ENCODE measurements at regions not wholly inside any gene's neighbourhood (a gene's known extent, or its start where the extent isn't known, plus 50 kb on each side); places are given as distances from the start of the nearest gene placed in this dataset.
"Not testable (repeated sequence)": the region's sequence is repeated elsewhere in the genome, so short reads cannot be mapped to it uniquely, and the experiment has no call there.

DNA sequence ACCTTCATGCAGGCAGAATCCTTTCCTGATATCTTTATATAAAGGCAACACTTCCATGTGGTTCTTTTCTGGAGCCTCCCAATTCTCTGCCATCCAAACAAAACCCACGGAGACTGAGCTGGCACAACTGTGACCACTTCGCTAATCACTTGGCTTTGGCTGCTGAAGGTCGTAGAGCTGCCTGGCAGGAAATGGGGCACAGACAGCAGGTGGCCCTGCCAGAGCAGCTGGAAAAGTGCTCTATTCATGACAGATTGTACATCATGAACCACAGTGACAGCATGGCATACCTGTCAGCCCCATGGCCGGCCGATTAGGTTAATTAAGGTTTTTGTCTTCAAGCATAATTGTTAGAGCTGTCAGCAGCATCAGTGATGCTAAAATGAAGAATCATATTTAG lies 141.9 kb upstream of the ANKRD55 start:
- no peak for DNase-seq

GRCh38 chr5:56372491-56372890 lies 139.4 kb upstream of the ANKRD55 start:
- DNase-seq: not testable (repeated sequence)

GRCh38 chr5:56369361-56369811 lies 136.3 kb upstream of the ANKRD55 start:
- DNase-seq: no peak

- no peak for DNase-seq
These were observed 134.6 kb upstream of the ANKRD55 start for GRCh38 chr5:56367748-56368147.

DNA sequence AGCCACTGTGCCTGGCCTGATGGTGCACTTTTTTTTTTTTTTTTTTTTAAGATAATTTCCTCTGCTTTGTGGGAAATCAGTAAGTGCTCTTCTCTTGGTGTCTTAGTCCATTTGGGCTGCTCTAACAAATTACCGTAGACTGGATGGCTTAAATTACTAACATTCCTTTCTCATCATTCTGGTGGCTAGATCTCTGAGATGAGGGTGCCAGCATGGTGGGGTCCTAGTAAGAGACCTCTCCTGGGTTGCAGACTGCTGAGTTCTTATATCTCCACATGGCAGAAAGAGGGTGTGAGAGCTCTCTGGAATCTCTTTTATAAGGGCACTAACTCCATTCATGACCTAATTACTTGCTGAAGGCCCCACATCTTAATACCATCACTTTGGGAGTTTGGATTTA lies 133.9 kb upstream of the ANKRD55 start:
- no peak for DNase-seq

- no peak for DNase-seq
These were observed 128.3 kb upstream of the ANKRD55 start for GRCh38 chr5:56361398-56361797.

DNA sequence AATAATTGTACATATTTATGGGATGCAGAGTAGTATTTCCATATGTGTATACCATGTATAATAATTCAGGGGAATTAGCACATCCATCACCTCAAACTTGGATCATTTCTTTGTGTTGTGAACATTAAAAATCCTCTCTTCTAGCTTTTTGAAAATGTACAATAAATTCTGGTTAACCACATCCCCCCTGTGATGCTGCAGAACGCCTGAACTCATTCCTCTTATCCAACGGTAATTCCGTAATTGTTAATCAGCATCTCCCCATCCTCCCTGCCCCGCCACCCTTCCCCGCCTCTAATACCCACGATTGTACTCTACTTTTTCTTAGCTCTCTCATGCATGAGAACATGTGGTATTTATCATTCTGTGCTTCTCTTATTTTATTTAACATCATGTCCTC lies 127.7 kb upstream of the ANKRD55 start:
- no peak for DNase-seq

DNA sequence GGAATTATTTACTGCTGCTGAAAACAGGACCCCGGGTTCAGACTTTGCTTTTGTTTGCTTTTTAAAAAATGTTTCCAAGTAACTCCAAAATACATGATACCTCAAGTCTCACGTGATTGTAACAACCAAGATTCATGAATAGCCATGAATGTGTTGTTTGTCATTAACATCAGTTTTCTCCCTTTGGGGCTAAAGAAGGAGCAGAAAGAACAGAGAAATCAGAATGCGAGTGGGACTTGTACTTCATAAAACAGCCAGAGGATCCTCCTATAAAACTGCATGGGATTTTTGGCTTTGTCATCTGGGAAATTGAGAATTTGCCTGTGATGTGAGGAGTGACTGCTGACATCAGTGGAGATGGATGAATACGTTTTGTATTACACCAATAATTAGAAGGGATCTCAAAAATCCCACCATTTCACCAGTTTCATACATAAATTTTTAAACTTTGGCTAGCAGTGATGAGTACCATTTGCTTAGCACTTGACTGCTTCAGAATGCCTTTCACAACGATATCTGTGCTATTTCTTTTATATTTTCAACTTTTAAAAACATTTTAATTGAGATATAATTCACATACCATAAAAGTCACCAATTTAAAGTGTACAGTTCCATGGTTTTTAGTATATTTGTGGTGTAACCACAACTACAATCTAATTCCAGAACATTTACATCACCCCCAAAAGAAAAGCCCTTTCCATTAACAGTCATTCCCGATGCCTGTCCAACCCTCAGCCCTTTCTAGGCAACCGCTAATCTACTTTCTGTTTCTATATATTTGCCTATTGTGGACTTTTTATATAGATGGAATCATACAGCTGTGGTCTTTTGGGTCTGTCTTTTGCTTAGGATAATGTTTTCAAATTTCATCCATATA lies 126.9 kb upstream of the ANKRD55 start:
- no peak for DNase-seq

DNA sequence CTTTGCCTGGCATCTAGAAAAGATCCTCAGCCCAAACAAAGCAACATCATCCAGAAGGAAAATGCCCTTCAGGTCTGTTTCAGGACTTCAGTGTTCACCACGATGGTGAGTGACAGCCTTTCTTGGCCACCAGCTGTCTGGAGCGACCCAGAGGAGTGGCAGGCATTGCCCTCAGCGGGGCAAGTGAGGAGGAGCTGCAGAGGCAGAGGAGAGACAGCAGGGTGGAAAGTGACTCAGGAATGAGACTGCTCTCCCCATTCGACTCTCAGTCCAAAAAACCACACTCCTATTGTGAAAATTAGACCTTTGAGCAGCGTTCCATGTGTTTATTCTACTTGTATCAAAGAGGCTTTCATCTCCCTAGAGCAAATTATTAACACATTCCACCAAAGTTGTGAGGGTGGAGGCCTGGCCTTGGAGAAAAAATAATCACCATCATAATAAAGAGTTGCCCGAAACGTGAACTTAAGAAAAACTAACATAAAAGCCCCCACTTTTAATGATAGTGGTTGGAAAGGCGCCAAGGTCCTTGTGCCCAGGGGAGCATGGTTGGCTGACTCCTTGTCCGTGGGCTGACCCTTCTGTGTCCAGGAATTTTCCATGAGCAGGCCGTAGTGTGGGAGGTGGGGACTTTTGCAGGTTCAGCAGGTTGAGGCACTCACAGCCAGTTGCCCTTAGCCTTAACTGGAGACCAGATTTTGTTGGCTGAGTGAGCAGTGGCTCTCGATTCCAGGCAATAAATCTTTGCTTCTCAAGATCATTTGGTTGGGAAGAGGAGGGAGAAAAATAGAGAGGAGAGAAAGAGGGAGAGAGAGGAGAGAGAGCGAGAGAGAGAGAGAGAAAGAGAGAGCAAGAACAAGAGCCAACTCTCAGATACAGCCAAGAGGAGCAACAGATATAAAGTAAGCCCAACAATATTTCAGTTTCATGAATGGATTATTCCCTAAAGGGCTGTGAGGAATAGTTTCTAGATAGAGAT lies 125.9 kb upstream of the ANKRD55 start:
- no peak for DNase-seq

DNA sequence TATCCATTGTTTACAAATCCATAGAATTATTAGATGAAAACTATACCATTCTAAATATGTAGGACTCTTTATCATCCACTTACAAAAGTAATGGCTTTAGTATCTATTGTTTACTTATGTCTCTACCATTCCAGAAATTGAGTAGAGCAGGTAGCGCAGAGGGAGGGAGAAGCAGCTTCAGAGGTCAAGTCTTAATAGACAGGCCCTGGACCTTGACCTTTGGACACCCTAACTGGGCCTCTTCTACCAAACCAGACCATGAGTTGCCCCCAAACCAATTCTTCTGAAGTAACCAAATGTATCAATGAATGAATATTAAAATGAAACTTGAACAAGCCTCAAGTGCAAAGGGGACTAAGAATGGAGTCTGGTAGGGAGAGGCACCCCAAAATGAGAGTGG lies 124.9 kb upstream of the ANKRD55 start:
- no peak for DNase-seq

DNA sequence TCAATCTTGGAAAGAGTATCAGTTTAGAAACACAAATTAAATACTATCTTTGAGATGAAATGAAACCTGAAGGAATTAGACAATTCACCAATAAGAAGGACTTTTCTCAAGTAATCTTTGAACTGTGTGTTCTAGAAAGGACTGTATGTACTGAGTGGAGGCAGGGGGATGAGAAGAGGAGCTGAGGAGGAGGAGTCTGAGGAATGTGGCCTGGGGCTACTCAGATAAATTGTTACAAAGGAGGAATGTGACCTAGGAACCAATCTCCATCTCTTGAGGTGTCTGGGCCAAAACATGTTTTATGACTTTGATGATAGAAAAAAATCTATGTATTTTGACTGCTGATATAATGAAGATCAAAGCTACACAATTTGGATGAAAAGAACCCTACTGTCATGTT lies 124.3 kb upstream of the ANKRD55 start:
- DNase-seq: no peak

- DNase-seq: no peak
These were observed 123.7 kb upstream of the ANKRD55 start for GRCh38 chr5:56356836-56357160.

DNA sequence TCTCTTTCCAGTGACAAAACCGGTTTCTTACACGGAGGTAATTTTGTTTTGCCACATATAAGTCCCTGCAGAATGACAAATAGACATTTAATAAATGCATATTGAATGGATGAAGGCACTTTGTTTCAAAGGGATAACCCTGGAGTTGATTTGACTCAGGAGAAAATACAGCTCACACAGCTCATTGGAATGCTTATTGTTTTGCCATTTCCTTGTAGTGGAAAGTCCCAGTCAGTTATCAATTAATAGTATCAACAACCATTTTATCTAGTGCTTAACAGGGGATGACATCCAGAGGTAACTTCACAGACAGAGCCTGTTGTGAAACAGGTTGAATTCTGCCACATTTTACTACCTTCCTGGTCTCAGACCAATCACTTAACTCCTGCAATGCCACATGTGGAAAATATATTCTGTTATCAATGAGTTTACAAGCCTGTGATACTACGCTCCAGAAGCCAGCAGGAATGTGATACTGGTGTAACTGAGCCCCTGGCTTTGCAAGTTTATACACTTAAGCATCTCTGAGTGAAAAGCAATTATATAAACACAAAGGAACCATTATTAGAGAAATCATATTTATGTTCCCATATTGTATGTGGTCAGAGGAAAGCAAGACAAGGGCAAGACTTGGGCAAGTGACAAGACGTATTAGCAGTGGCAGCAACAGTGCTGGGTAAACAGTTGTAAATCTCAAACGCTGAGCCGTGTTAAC lies 123.1 kb upstream of the ANKRD55 start:
- DNase-seq: no peak

GRCh38 chr5:56354836-56355235 lies 121.7 kb upstream of the ANKRD55 start:
- no peak for DNase-seq

DNA sequence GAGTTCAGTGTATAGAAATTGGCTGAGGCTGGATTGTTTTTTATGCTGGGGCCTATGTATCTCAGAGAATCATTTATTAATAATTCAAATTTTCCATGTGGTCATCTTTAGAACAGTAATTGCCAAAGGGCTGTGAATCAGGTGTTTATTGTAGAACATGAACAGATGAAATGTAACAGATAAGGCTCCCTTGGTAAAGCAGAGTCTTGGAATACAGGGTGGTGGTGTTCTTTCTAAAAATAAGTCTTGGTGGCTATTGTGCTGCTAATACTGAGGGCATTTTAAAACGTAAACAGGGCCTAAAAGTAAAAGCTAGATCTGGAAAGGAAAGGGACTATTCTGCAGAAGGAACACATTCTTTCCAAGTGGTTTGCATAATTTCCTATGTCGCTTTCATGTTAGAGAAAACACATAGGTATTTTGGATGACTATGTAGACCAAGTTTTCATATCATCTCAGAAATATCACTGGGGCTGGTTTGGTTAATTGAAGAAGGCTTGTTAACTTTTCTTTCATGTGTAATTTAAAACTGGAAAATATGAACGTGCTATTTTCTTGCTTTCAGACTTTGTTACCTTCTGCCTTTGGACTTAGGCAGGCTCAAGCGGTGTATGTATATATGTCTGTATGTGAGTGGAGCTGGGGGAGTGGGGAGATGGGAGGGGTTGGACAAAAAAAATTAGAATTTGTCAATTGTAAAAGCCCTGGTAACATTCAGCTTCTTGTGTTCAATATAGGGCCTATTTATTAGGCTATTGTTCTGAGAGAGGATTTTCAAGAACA lies 119.9 kb upstream of the ANKRD55 start:
- no peak for DNase-seq

- DNase-seq: no peak
These were observed 117.6 kb upstream of the ANKRD55 start for GRCh38 chr5:56350597-56351170.

- DNase-seq: no peak
These were observed 117.0 kb upstream of the ANKRD55 start for GRCh38 chr5:56350011-56350596.

- DNase-seq: no peak
These were observed 116.3 kb upstream of the ANKRD55 start for GRCh38 chr5:56349461-56349860.

DNA sequence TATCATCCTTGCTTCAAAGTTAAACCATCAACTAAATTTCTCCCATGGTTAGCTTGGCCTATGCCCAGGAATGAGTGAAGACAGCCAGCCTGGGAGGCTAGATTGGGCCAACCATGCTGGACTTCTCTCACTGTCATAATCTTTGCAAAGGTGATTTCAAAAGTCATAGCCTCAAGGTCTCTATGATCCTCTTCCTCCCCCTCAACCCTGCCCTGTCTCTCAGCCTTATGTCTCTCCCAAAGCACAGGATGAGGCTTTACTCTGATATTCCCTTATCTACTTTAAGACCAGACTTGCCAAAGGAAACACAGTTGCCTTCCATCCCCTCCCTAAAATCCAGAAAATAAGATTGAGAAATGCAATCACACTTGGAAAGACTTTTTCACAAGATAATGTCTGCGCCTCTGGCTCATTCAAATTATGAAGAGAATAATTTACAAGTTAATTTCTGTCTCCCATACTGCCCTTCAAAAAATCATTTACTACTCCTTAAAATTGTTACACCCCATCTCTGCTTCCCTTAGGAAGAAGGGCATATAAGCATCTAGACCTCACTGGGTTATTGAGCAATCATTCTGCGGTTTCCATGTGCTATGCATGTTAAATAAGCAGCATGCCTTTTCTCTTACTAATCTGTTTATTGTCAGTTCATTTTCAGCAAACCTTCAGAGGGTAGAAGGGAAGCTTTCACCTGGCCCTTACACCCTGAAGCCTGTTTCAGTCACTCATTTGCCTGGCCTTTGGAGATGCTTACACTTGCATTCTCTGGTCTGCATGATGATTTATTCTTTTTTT lies 113.8 kb upstream of the ANKRD55 start:
- no peak for DNase-seq

DNA sequence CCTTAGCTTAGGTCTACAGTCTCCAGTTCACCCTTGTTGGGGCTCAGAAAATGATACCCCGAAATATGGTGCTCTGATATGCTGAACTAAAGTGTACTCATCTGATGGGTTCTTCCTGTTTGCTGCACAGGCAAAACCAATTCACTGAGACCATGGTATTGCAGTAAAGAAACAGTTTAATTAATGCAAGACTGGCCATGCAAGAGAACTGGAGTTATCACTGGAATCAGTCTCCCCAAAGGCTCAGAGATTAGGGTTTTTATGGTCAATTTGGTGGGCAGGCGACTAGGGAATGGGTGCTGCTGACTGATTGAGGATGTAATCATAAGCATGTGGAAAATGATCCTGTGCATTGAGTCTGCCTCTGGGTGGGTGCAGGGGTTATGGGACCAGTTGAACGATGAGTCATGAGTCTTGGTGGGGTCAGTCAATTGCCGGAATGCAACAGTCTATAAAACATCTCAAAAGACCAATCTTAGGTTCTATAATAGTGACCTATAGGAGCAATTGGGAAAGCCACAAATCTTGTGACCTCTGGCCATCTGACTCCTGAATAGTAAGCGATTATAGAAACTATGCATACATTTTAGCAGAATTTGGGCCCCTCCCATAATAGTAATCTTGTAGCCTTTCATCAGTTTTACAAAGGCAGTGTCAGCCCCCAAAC lies 113.0 kb upstream of the ANKRD55 start:
- no peak for DNase-seq
